CD4-positive, alpha-beta T cell treated with Interleukin-4 for 1 hour (primary cell): ENCODE measurements at regions not wholly inside any gene's neighbourhood (a gene's known extent, or its start where the extent isn't known, plus 50 kb on each side); places are given as distances from the start of the nearest gene placed in this dataset.
A peak's percentile ranks its signal among the peaks of the same experiment; 100 is the strongest.
"Not testable (repeated sequence)": the region's sequence is repeated elsewhere in the genome, so short reads cannot be mapped to it uniquely, and the experiment has no call there.

ENCODE experiments used
- DNase-seq, 2 donors: peaks; one replicate each; pipeline ENCODE4 v3.0.0-alpha.2; 2020 to 2022

DNA sequence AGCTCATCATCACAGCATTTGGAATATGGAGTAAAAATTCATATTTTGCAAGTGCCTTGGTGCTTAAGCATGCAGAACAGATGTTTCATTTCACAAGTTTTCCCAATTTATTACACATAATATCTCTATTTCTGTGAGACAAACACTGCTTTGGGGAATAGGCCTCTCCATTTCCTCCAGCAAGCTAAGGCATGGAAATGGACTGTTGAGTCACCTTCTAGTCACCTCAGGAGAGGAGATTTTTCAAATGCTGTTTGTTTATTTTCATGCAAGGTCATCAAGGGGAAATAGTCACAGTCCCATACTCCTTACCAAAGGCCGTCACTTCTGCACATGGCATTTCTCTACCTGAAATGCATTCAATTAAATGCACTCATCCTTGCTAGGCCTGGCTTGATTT lies 57.4 kb upstream of the NUTM2D start:
- not testable (repeated sequence) for DNase-seq

GRCh38 chr10:87301466-87302115 lies 56.0 kb upstream of the NUTM2D start:
- DNase-seq = peak; percentile 13 to 41

DNA sequence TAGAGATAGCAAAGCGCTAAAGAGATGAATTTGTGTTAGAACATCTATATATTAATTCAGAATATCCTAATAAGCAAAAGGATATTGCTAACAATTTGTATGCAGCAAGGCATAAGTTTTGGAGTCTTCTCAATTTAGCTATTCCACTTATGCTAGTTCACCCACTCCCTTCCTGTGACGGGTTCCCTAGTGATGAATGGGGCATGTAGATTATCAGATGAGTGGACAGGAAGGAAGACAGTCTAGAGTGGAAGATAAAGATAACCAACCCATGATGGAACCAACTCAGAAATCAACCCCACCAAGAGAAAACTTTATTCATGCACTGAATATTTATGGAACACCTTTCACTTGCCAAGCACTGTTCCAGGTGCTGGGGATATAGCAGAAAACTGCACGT lies 55.4 kb upstream of the NUTM2D start:
- not testable (repeated sequence) for DNase-seq

- not testable (repeated sequence) for DNase-seq
These were observed 53.8 kb upstream of the NUTM2D start for GRCh38 chr10:87303707-87304106.

DNA sequence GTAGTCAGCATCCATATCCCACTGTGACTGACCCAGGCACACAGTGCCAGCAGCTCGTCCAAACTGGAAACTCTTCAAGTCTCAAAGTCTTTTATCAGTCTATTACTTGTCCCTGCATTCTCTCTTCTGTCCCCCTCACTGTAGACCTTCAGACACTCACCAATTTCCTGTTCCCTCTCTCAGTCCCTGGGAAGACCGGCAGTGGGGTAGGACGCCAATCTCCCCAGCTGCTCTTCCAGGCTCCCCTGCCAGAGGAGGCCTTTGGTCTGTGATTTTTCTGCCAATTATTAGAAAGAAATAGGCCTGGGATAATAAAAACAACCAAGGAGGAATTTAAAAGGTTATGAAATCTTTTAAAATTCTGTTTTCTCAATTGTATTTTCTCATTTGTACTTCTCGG lies 50.9 kb upstream of the NUTM2D start:
- not testable (repeated sequence) for DNase-seq
